Ascending aorta (tissue), 2 donors: ENCODE measurements at regions not wholly inside any gene's neighbourhood (a gene's known extent, or its start where the extent isn't known, plus 50 kb on each side); places are given as distances from the start of the nearest gene placed in this dataset.

ENCODE experiments used
- DNase-seq, 2 donors: peaks; one replicate each; pipeline ENCODE4 v3.0.0-alpha.2; 2019; ENCODE audit warnings: low spot score in 2 of 2
- H3K27ac ChIP-seq, 2 donors: fragments of 200-600 bp; sonication (generic); one replicate each; pipeline ENCODE4 v1.5.1; 2016 to 2017; ENCODE audit warnings: mild to moderate bottlenecking in 1 of 2
- H3K27me3 ChIP-seq: fragments of 200-600 bp; sonication (generic); one replicate; pipeline ENCODE4 v1.5.1; 2017
- H3K36me3 ChIP-seq, 2 donors: fragments of 200-600 bp; sonication (generic); one replicate each; pipeline ENCODE4 v1.5.1; 2016
- H3K4me1 ChIP-seq, 2 donors: fragments of 200-600 bp; sonication (generic); one replicate each; pipeline ENCODE4 v1.5.1; 2016 to 2017; ENCODE audit warnings: mild to moderate bottlenecking in 1 of 2
- H3K4me3 ChIP-seq, 2 donors: fragments of 200-600 bp; sonication (generic); one replicate each; pipeline ENCODE4 v1.5.1; 2016 to 2017; ENCODE audit warnings: mild to moderate bottlenecking in 1 of 2
- H3K9me3 ChIP-seq, 2 donors: fragments of 200-600 bp; sonication (generic); one replicate each; pipeline ENCODE4 v1.5.1; 2016
- intact Hi-C: fragments of 100-400 bp; cut with DNase I; formaldehyde crosslinking; loops from one replicate; pipeline ENCODE4 v1.15.1; 2023
- TF ChIP-seq, protein P1 (sequence below), 3 experiments: fragments of 200-600 bp in 2 of 3; fragments of 450-650 bp in 1 of 3; sonication (generic) in 2 of 3; IDR thresholded peaks; one replicate each; pipeline ENCODE4 v1.5.1; 2016 to 2019; ENCODE audit warnings: antibody characterized with exemption in 3 of 3, mild to moderate bottlenecking in 1 of 3, moderate library complexity in 1 of 3

DNA sequence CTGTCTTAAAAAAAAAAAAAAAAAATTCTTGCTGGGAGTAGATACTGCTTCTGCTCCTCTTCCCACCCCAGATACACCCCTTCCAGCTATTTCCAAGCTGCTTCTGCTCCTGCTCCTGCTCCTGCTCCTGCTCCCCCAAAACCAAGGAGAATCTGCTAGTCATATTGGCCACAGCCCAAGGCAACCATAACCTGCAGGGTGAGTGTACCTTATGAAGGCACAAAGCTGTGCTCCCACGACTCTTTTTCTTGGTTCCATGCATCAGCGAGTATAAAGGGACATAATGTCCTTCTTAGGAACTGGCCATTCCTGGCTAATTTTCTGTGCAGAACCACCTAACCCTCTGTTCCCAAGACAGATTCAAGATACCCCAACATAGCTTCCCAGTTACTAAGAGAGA, 129.5 kb upstream of the CDK1 start:
- H3K9me3 ChIP-seq, result no peaks in the 10 kb centered on the region

GRCh38 chr10:60646966-60647796, 131.1 kb upstream of the CDK1 start:
- no peaks in the 10 kb centered on the region for H3K9me3 ChIP-seq
- no peaks in the 10 kb centered on the region for H3K27me3 ChIP-seq
- no peak overlapping the region for H3K27ac ChIP-seq
- no peaks in the 10 kb centered on the region for H3K36me3 ChIP-seq
- H3K4me1 ChIP-seq, result no peaks in the 10 kb centered on the region
- intact Hi-C loops, result loop anchor here (1.0 to 5.0 kb wide), 2 partner anchors 203 to 545 kb away; no protein-coding TSS in a partner anchor
- DNase-seq, result no peak
- H3K4me3 ChIP-seq, result no peak overlapping the region
- TF ChIP-seq, protein P1, sequence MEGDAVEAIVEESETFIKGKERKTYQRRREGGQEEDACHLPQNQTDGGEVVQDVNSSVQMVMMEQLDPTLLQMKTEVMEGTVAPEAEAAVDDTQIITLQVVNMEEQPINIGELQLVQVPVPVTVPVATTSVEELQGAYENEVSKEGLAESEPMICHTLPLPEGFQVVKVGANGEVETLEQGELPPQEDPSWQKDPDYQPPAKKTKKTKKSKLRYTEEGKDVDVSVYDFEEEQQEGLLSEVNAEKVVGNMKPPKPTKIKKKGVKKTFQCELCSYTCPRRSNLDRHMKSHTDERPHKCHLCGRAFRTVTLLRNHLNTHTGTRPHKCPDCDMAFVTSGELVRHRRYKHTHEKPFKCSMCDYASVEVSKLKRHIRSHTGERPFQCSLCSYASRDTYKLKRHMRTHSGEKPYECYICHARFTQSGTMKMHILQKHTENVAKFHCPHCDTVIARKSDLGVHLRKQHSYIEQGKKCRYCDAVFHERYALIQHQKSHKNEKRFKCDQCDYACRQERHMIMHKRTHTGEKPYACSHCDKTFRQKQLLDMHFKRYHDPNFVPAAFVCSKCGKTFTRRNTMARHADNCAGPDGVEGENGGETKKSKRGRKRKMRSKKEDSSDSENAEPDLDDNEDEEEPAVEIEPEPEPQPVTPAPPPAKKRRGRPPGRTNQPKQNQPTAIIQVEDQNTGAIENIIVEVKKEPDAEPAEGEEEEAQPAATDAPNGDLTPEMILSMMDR (IDR thresholded peaks at IDR 0.05), result peak; percentile 53 to 76 (median 65)

More for the DNA sequence above, 129.5 kb upstream of the CDK1 start:
- Histone ChIP-seq H3K27me3 (no peaks in the 10 kb centered on the region), H3K27ac (no peak overlapping the region), H3K36me3 (no peaks in the 10 kb centered on the region), H3K4me3 (no peak overlapping the region), H3K4me1 (no peaks in the 10 kb centered on the region)
- DNase-seq, result no peak
- TF ChIP-seq, protein P1 (IDR thresholded peaks at IDR 0.05), result no peak
- intact Hi-C loops, result loop anchor here (5.0 kb wide), 1 partner anchor 546 kb away; no protein-coding TSS in a partner anchor

DNA sequence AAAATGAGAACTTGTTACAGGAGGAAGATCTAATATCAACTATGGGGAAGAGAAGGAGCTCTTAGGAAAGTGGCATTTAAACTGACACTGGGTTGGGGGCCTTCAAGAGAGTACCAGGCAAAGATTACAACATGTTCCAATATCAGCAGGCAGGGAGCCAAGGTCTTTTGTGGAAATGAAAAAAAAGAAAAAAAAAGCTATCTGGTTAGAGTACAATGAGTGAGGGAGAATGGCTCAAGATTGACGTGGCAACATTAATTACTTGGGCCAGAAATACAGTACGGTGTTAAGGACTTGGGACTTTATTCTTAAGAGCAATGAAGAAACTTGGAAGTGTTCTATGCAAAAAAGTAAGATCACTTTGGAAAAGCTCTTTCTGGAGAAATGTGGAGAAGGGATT, 132.3 kb upstream of the CDK1 start:
- no peak for DNase-seq
- Histone ChIP-seq H3K27me3 (no peaks in the 10 kb centered on the region), H3K27ac (no peak overlapping the region), H3K36me3 (no peaks in the 10 kb centered on the region), H3K4me3 (no peak overlapping the region), H3K9me3 (no peaks in the 10 kb centered on the region), H3K4me1 (no peaks in the 10 kb centered on the region)
- TF ChIP-seq, protein P1 (IDR thresholded peaks at IDR 0.05), result no peak
- intact Hi-C loops, result loop anchor here (5.0 kb wide), 1 partner anchor 544 kb away; no protein-coding TSS in a partner anchor

GRCh38 chr10:60644436-60645130, 133.7 kb upstream of the CDK1 start:
- intact Hi-C loops, result loop anchor here (5.0 kb wide), 1 partner anchor 542 kb away; no protein-coding TSS in a partner anchor
- H3K9me3 ChIP-seq, result no peaks in the 10 kb centered on the region
- TF ChIP-seq, protein P1 (IDR thresholded peaks at IDR 0.05), result no peak
- H3K36me3 ChIP-seq, result no peaks in the 10 kb centered on the region
- no peaks in the 10 kb centered on the region for H3K27me3 ChIP-seq
- DNase-seq, result no peak
- H3K4me1 ChIP-seq, result no peaks in the 10 kb centered on the region
- no peak overlapping the region for H3K4me3 ChIP-seq
- no peak overlapping the region for H3K27ac ChIP-seq

- TF ChIP-seq, protein P1 (IDR thresholded peaks at IDR 0.05), result no peak
- DNase-seq, result no peak
- H3K9me3 ChIP-seq, result no peaks in the 10 kb centered on the region
- H3K27me3 ChIP-seq, result no peaks in the 10 kb centered on the region
- H3K36me3 ChIP-seq, result no peaks in the 10 kb centered on the region
- H3K4me3 ChIP-seq, result no peak overlapping the region
- intact Hi-C loops, result no loop called here
- no peak overlapping the region for H3K27ac ChIP-seq
- H3K4me1 ChIP-seq, result no peaks in the 10 kb centered on the region
These were observed 134.4 kb upstream of the CDK1 start for GRCh38 chr10:60643874-60644273.
